GM12801 (cell line): ENCODE measurements at regions not wholly inside any gene's neighbourhood (a gene's known extent, or its start where the extent isn't known, plus 50 kb on each side); places are given as distances from the start of the nearest gene placed in this dataset.

Experiments used
- TF ChIP-seq, protein P1 (sequence below): IDR thresholded peaks from one replicate; pipeline ENCODE4 v1.5.1; 2011; ENCODE audit warnings: control low read depth; ENCODE audit not compliant: insufficient read length; ENCODE audit errors: extremely low read depth

- TF ChIP-seq, protein P1, sequence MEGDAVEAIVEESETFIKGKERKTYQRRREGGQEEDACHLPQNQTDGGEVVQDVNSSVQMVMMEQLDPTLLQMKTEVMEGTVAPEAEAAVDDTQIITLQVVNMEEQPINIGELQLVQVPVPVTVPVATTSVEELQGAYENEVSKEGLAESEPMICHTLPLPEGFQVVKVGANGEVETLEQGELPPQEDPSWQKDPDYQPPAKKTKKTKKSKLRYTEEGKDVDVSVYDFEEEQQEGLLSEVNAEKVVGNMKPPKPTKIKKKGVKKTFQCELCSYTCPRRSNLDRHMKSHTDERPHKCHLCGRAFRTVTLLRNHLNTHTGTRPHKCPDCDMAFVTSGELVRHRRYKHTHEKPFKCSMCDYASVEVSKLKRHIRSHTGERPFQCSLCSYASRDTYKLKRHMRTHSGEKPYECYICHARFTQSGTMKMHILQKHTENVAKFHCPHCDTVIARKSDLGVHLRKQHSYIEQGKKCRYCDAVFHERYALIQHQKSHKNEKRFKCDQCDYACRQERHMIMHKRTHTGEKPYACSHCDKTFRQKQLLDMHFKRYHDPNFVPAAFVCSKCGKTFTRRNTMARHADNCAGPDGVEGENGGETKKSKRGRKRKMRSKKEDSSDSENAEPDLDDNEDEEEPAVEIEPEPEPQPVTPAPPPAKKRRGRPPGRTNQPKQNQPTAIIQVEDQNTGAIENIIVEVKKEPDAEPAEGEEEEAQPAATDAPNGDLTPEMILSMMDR: no peak
Observed at GRCh38 chr9:1771094-1771789, 243.9 kb upstream of the SMARCA2 start.

- TF ChIP-seq, protein P1: no peak
Observed at GRCh38 chr9:1775230-1775629, 239.9 kb upstream of the SMARCA2 start.

DNA sequence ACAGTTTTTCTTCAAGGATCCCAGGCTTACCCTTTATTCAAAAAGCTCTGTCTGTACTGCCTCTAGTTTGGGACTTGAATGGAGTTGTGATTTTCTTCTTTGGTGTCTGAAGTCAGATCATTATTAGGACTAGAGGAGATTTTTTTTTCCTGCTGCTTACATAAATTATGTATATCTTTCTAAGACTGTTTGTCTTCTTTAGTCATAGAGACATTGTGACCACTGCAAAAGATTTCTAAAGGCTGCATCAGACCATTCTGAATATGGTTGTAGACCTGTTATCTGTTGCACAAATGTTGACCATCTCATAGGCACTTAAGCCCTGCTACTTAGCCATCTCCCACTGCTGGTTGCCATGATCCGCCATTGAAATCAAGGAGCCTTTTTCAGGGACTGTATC lies 238.5 kb upstream of the SMARCA2 start:
- TF ChIP-seq, protein P1: no peak

GRCh38 chr9:1791191-1791590 lies 224.0 kb upstream of the SMARCA2 start:
- TF ChIP-seq, protein P1: no peak

DNA sequence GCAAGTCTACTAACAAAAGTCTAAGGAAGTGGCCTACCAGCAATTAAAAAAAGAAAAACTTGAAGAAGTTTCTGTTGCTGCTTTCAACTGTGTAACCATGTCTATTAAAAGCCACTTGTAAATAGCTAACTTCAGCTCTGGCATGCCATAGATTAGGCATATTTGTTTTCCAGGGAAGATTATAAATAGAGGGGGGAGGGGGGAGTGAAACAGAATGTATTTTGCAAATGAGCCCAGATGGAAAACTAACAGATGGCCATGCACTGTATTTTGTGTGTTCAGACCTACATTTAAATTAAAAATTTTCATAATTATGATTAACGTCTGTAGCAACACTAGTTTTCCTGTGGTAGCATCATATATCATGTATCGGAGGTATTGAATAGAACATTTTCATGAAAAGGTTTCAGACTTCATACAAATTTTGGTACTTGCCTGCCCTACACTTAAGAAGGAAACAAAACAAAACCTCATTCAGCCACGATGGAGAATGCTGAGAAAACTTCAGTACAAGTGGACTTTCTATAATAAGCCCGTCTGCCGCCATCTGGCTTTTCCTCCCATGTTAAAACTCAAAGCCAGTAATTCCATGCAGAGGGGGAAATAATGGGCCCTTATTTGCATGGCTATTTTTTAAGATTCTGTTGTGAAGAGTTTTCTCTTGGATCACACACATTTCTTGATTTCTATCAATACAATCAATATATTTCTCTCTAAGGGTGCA lies 220.4 kb upstream of the SMARCA2 start:
- TF ChIP-seq, protein P1: no peak

DNA sequence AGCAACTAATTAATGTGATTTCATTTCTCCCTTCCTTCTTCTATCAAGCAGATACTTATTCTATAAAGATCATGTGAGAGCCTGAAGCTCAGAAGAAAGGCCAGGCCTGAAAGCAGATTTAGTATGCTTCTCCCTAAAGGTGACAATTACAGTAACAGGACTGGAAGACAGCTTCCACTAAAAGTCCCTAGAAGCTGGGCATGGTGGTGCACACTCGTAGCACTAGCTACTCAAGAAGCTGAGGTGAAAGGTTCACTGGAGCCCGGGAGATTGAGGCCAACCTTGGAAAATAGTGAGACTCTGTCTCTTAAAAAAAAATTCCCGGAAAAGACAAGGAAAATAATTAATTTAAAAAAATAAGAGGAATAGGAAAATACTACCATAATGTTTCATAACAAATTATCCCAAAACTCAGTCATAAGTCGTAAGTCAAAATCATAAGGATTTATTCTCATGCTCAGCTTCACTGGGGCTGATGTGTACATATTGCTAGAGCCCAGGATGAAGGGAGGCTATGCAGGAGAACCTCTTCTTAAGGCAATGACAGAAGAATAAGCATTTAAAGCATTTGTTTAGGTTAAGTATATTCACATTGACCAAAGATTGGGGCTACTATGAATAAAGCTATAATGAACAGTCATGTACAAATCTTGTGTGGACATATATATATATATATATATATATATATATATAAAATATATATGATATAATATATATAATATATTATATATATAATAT lies 210.8 kb upstream of the SMARCA2 start:
- TF ChIP-seq, protein P1: no peak

GRCh38 chr9:1829719-1830118 lies 185.4 kb upstream of the SMARCA2 start:
- TF ChIP-seq, protein P1: no peak
